ENCODE measurements at regions not wholly inside any gene's neighbourhood (a gene's known extent, or its start where the extent isn't known, plus 50 kb on each side); places are given as distances from the start of the nearest gene placed in this dataset.

DNA sequence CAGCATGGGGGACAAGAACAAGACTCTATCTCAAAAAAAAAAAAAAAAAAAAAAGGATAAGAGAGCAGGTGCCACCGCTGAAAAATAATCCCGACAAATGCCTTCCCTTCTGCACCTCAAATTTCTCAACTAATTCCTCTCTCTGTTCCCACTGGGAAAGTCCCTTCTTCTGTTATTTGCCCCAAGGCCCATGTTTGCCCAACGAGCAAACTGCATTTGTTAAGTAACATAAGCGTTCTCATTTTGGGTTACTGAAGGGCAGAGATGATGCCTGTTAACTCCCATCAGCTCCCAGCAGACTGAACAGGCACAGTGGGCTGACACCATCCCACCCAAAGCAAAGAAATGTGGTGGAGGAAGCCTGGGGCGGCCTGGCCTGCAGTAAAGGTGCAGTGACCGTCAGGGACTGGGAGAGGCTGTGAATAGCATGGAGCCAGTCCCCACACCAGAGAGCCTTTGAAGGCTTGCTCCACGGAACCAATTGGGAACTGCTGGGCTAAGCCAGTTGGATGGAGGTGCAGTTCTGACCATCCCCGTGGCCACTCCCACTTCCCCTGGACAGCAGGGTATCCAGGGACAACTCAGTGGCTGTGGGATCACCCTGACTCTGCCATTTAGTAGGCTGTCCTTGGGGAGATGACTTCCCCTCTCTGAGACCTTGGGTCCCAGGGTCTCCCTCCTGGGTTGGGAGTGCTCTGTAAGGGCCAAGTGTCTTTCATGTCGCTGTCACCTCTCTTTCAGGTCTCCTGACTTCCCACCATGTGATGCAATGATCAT lies 149.7 kb upstream of the IER5L start:
- peaks cover 6% of the 10 kb centered on the region; the same call in 1 of the 2 replicates for H3K9me3 ChIP-seq (replicated peaks)
- no peaks in the 10 kb centered on the region for H3K36me3 ChIP-seq
- no peak overlapping the region for H3K27ac ChIP-seq
- no peak for DNase-seq (ENCODE audit: low read depth in 1 of 2, low spot score in 2 of 2)
- H3K4me3 ChIP-seq, result no peak overlapping the region
- H3K27me3 ChIP-seq (replicated peaks), result no peaks in the 10 kb centered on the region
- no peaks in the 10 kb centered on the region for H3K4me1 ChIP-seq (replicated peaks)

DNA sequence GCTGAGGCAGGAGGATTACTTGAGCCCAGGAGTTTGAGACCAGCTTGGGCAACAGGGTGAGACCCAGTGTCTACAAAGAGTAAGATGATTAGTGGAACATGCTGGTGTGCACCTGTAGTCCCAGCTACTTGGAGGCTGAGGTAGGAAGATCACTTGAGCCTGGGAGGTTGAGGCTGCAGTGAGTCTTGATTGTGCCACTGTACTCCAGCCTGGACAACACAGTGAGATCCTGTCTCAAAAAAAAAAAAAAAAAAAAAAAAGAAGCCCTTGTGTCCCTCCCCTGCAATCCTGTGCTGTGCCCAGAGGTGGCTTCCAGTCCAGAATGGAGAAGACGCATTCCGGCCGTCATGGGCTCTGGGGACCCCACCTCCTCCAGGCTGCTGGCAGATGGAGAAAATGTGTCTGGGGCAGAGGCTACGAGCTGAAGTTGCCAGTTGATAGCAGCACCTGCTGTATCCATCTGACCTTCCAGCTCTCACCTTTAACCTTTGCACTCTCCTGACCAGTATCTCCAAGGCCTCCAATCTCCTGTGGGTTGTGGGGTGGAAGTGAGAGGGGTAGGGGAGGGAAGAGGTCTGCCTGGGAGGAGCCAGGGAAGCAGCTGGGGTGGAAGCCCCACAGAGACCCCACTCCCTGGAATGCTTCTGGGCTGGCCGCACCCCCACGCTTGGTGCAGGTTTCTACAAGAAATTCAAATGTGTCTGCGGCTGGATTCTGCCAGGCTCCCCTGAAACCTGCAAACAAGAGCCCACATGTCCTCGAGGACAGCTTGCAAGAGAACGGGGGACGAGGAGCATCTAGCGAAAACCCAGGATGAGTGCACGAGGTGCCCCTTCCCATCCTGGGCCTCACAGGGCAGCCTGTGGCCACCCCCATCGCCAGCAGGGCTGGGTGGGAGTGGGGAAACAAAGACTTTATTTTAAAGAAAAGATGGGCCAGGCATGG lies 148.3 kb upstream of the IER5L start:
- Histone ChIP-seq H3K36me3 (no peaks in the 10 kb centered on the region), H3K9me3 (replicated peaks) (peaks cover 6% of the 10 kb centered on the region; the same call in 1 of the 2 replicates), H3K27ac (no peak overlapping the region), H3K27me3 (replicated peaks) (no peaks in the 10 kb centered on the region), H3K4me1 (replicated peaks) (no peaks in the 10 kb centered on the region; the same call in 1 of the 2 replicates), H3K4me3 (no peak overlapping the region)
- DNase-seq (ENCODE audit: low read depth in 1 of 2, low spot score in 2 of 2), result no peak

DNA sequence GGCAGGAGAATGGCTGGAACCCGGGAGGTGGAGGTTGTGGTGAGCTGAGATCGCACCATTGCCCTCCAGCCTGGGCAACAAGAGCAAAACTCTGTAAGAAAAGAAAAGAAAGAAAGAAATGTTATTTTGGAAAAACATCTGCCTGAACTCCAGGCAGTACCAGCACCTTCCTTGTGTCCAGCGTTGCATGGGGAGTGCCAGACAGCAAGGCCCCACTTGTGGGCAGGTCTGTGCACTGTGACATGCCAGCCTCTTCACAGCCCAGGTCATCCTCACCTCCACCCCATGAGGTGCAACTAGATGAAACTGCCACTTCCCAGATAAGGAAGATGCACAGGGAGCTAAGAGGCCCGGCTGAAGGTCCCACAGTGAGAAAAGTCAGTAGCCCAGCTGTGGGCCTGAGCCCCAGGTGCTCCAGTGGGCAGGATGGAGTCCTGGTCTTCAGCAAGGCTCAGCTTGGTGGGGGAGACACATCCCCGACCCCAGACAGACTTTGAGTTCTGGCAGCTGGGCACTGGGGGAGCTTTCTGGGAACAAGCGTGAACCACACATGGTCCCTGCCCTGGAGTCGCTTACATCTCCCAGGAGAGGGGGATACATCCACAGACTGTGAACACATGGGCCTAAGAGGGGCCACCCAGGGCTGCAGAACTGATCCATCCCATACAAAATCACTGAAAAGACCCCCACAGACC lies 146.9 kb upstream of the IER5L start:
- H3K4me1 ChIP-seq (replicated peaks), result peaks cover 12% of the 10 kb centered on the region
- no peak overlapping the region for H3K27ac ChIP-seq
- DNase-seq (ENCODE audit: low read depth in 1 of 2, low spot score in 2 of 2), result no peak
- no peaks in the 10 kb centered on the region for H3K27me3 ChIP-seq (replicated peaks)
- H3K9me3 ChIP-seq (replicated peaks), result no peaks in the 10 kb centered on the region
- no peaks in the 10 kb centered on the region for H3K36me3 ChIP-seq
- no peak overlapping the region for H3K4me3 ChIP-seq

DNA sequence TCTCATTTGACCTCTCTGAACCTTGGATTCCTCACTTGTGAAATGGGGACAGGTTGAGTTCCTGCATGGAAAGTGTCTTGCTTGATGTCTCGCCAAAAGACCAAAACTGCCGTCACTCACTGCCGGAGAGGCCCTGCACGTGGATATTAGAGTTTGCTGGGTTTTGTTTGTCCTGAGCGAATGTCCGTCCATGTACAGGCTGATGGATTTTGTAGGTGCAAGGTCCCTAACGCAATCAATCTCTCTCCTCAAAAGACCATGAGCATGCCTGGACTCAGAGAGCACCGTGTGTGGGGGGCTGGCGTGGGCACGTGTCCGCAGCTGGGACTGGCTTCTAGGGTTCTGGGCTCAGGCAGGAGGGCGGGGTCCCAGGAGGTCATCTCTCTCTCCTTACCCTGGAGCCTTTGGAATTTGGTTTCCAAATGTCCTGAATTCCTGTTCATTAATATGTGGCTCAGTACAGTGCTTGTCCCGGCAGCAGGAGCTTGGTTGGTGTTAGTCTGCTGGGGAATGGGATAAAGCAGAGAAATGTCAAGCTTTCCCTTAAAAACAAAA lies 146.0 kb upstream of the IER5L start:
- Histone ChIP-seq H3K27me3 (replicated peaks) (no peaks in the 10 kb centered on the region), H3K27ac (no peak overlapping the region), H3K4me3 (no peak overlapping the region)

DNA sequence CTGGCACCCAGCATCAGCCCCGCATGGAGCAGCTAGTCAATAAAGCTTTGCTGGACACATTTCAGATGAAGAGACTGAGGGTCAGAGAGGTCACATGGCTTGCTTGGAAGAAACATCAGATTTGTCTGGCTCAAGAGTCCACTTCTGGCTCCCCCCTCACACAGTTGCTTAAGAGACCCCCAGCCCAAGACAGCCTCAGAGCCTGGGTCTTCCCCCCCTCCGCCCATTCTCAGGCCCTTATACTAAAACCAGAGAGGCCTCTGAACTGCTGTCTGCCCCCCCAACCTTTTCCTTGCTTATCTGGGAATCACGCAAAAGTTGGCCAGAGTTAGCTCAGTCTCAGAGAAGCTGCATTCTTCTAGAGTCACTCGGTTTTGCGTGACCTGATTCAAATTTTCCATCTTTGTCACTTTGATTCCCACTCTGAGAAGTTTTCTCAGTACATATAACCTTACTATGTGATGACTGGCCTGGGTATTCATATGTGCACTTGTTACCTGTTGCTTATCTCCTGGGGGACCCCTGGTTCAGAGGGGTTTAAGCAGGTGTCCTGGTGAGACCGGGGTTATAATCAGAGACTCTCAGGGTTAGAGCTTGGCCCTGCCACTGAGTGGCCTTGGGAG lies 145.4 kb upstream of the IER5L start:
- Histone ChIP-seq H3K36me3 (no peaks in the 10 kb centered on the region), H3K9me3 (replicated peaks) (no peaks in the 10 kb centered on the region), H3K27me3 (replicated peaks) (no peaks in the 10 kb centered on the region), H3K27ac (no peak overlapping the region), H3K4me1 (replicated peaks) (peaks cover 12% of the 10 kb centered on the region), H3K4me3 (no peak overlapping the region)
- no peak for DNase-seq (ENCODE audit: low read depth in 1 of 2, low spot score in 2 of 2)

More for the DNA sequence above, 146.0 kb upstream of the IER5L start:
- H3K9me3 ChIP-seq (replicated peaks), result no peaks in the 10 kb centered on the region
- H3K4me1 ChIP-seq (replicated peaks), result peaks cover 12% of the 10 kb centered on the region
- no peaks in the 10 kb centered on the region for H3K36me3 ChIP-seq
- DNase-seq (ENCODE audit: low read depth in 1 of 2, low spot score in 2 of 2), result no peak

DNA sequence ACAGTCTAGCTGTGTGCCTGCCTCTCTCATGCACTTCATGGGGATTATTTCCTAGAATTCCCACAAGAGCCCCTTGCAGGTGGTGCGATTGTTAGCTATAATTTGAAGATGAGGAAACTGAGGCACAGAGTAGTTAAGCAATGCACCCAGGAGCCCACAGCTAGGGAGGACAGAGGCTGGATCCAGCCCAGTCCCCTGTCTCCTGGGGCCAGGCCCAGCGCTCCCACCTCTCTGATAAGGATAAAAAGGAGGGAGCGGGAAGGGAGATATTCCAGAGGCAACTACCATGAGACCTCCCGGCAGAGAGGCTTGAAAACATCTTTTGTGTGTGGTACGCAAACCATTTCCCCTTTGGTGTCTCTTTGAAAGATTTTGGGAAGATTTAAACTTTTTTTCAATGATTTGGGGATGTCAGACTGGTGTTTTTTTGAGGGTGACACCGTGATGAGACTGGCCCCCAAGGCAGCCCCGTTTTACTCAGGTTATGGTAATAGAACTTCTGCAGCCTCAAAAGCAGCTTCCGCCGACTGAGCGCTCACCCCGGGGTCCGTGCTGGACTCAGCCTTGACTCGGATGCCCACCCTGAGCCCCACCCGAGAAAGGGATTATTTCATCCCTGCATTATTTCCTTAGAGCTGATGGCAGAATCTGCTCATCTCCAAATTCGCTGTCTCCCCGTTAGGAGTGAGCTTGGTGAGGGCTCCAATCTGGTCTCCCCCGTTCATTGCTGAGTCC lies 144.7 kb upstream of the IER5L start:
- H3K27ac ChIP-seq, result no peak overlapping the region
- no peak for DNase-seq (ENCODE audit: low read depth in 1 of 2, low spot score in 2 of 2)
- peaks cover 12% of the 10 kb centered on the region for H3K4me1 ChIP-seq (replicated peaks)
- H3K36me3 ChIP-seq, result no peaks in the 10 kb centered on the region
- no peaks in the 10 kb centered on the region for H3K27me3 ChIP-seq (replicated peaks)
- H3K9me3 ChIP-seq (replicated peaks), result no peaks in the 10 kb centered on the region
- no peak overlapping the region for H3K4me3 ChIP-seq

DNA sequence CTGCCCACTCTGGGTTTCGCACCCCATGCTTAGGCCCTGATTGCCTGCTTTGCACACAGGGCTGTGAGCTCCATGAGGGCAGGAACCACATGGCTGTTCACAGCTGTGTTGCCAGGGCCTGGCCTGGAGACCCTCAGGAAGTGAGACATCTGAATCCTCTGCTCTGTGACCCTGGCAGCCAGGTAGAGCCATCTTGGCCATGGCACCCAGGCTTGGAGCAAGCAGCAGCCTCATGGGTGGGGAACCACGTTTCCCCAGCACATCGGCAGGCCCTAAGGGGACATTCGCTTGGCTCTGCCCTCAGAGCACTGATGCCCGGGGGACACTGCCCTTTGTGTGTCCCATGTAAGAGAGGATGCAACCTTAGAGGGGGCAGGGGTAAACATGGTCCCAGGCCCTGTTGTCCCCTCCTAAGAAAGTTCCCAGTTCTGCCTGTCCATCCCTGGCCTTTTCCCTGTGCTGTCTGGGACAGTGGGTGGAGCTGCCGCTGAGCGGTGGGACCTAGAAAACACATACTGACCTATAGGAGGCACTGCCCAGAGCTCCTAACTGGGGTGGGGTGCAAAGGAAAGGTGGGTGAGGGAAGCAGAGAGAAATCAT lies 144.1 kb upstream of the IER5L start:
- Histone ChIP-seq H3K9me3 (replicated peaks) (no peaks in the 10 kb centered on the region), H3K4me1 (replicated peaks) (peaks cover 12% of the 10 kb centered on the region), H3K27ac (no peak overlapping the region), H3K4me3 (no peak overlapping the region), H3K36me3 (no peaks in the 10 kb centered on the region), H3K27me3 (replicated peaks) (no peaks in the 10 kb centered on the region)
- no peak for DNase-seq (ENCODE audit: low read depth in 1 of 2, low spot score in 2 of 2)

GRCh38 chr9:129321286-129322021 lies 143.4 kb upstream of the IER5L start:
- Histone ChIP-seq H3K4me1 (replicated peaks) (peaks cover 12% of the 10 kb centered on the region), H3K9me3 (replicated peaks) (no peaks in the 10 kb centered on the region), H3K4me3 (peak overlapping the region; percentile 26), H3K27ac (no peak overlapping the region), H3K36me3 (no peaks in the 10 kb centered on the region), H3K27me3 (replicated peaks) (no peaks in the 10 kb centered on the region)
- no peak for DNase-seq (ENCODE audit: low read depth in 1 of 2, low spot score in 2 of 2)

DNA sequence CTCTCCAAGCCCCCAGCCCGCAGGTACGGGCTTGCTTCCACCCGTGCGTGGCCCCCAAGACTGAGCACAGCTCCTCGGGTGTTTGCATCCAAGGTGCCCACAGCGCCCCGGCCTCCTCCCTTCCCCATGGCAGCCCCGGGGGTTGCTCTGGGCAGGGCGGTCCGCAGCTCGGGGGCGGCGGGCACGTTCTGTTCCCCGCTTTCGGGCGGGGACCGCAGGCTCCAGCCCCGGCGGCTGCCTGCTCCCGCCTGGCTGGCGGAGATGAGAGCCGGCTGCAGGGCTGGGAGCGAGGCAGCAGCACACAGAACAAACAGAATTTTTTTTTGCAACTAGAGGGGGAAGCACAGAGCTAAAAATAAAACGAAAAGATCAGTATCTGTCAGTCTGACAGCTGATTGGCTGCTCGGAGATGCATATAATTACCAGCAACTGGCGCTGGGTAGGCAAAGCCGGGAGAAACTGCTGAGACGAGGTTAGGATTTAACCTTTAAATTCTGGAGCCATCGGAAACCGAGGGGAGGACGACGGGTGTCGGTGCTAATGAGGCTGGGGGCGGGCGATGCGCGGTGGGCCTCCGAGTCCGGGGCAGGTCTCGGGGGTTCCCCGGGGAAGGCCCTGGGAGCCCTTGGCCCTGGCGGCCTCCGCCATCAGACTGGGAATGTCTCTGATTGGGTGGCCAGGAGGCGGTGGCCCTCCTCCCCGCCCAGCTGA lies 142.7 kb upstream of the IER5L start:
- Histone ChIP-seq H3K4me3 (peak overlapping the region; percentile 26), H3K9me3 (replicated peaks) (no peaks in the 10 kb centered on the region), H3K36me3 (no peaks in the 10 kb centered on the region), H3K27me3 (replicated peaks) (no peaks in the 10 kb centered on the region), H3K27ac (no peak overlapping the region), H3K4me1 (replicated peaks) (peaks cover 12% of the 10 kb centered on the region)
- DNase-seq (ENCODE audit: low read depth in 1 of 2, low spot score in 2 of 2), result peak in 1 of 2 experiments; percentile 49

GRCh38 chr9:129319938-129320481 lies 141.9 kb upstream of the IER5L start:
- H3K36me3 ChIP-seq, result no peaks in the 10 kb centered on the region
- H3K27ac ChIP-seq, result no peak overlapping the region
- no peaks in the 10 kb centered on the region for H3K27me3 ChIP-seq (replicated peaks)
- no peaks in the 10 kb centered on the region for H3K9me3 ChIP-seq (replicated peaks)
- H3K4me3 ChIP-seq, result no peak overlapping the region; the same call in 1 of the 2 replicates
- DNase-seq (ENCODE audit: low read depth in 1 of 2, low spot score in 2 of 2), result no peak
- peaks cover 12% of the 10 kb centered on the region for H3K4me1 ChIP-seq (replicated peaks)
